ENCODE measurements at regions not wholly inside any gene's neighbourhood (a gene's known extent, or its start where the extent isn't known, plus 50 kb on each side); places are given as distances from the start of the nearest gene placed in this dataset.

GRCh38 chr10:64071218-64071617 lies 550.0 kb downstream of the REEP3 start:
- TF ChIP-seq ARNTL (CRISPR knock-in tag; IDR thresholded peaks at IDR 0.05; ENCODE audit: borderline replicate concordance, low read depth) = no peak
- no peak for TF ChIP-seq BACH2 (CRISPR knock-in tag; IDR thresholded peaks at IDR 0.05; ENCODE audit: borderline replicate concordance)
- no peak for TF ChIP-seq ISL1 (CRISPR knock-in tag; IDR thresholded peaks at IDR 0.05)
- no peak for TF ChIP-seq PATZ1 (CRISPR knock-in tag; IDR thresholded peaks at IDR 0.05; ENCODE audit: borderline replicate concordance)
